MM.1S (cell line): ENCODE measurements at regions not wholly inside any gene's neighbourhood (a gene's known extent, or its start where the extent isn't known, plus 50 kb on each side); places are given as distances from the start of the nearest gene placed in this dataset.

Source experiments
- DNase-seq: peaks from one replicate; pipeline ENCODE4 v3.0.0-alpha.2; 2015
- H2AFZ ChIP-seq: fragments of 300-600 bp; sonication (generic); 2 replicates; pipeline ENCODE4 v1.6.0; 2016; ENCODE audit warnings: antibody characterized with exemption, low read length
- H3F3A ChIP-seq: fragments of 300-600 bp; sonication (generic); 2 replicates; pipeline ENCODE4 v1.6.1; 2016; ENCODE audit warnings: mild to moderate bottlenecking, antibody characterized with exemption, low read length, moderate library complexity, mixed read lengths; ENCODE audit not compliant: insufficient read depth
- H3K27ac ChIP-seq: fragments of 300-600 bp; sonication (generic); 2 replicates; pipeline ENCODE4 v1.5.1; 2016; ENCODE audit warnings: mild to moderate bottlenecking, low read length
- H3K27me3 ChIP-seq: fragments of 300-600 bp; sonication (generic); replicated peaks from 2 replicates; pipeline ENCODE4 v1.6.0; 2016; ENCODE audit warnings: low read length; ENCODE audit not compliant: insufficient read depth
- H3K36me3 ChIP-seq: fragments of 300-600 bp; sonication (generic); replicated peaks from 2 replicates; pipeline ENCODE4 v1.6.1; 2016; ENCODE audit warnings: mild to moderate bottlenecking, low read length, mixed read lengths; ENCODE audit not compliant: insufficient read depth
- H3K4me1 ChIP-seq: fragments of 300-600 bp; sonication (generic); 2 replicates; pipeline ENCODE4 v1.6.1; 2016; ENCODE audit warnings: low read length, mixed read lengths
- H3K4me2 ChIP-seq: fragments of 300-600 bp; sonication (generic); 2 replicates; pipeline ENCODE4 v1.6.0; 2016; ENCODE audit warnings: low read depth, low read length
- H3K4me3 ChIP-seq: fragments of 300-600 bp; sonication (generic); 2 replicates; pipeline ENCODE4 v1.5.1; 2016; ENCODE audit warnings: low read length, mixed read lengths
- H3K79me2 ChIP-seq: fragments of 300-600 bp; sonication (generic); 2 replicates; pipeline ENCODE4 v1.6.1; 2016; ENCODE audit warnings: mixed run types, low read length, mixed read lengths
- H3K9ac ChIP-seq: fragments of 300-600 bp; sonication (generic); 2 replicates; pipeline ENCODE4 v1.6.1; 2016; ENCODE audit warnings: low read length, mixed read lengths
- H3K9me2 ChIP-seq: fragments of 300-600 bp; sonication (generic); replicated peaks from 2 replicates; pipeline ENCODE4 v1.6.1; 2016; ENCODE audit warnings: mild to moderate bottlenecking, low read length, mixed read lengths; ENCODE audit not compliant: insufficient read depth
- H3K9me3 ChIP-seq: fragments of 300-600 bp; sonication (generic); replicated peaks from 2 replicates; pipeline ENCODE4 v1.6.1; 2016; ENCODE audit warnings: mild to moderate bottlenecking, low read length, mixed read lengths; ENCODE audit not compliant: insufficient read depth
- H4K20me1 ChIP-seq: fragments of 300-600 bp; sonication (generic); 2 replicates; pipeline ENCODE4 v1.6.1; 2016; ENCODE audit warnings: mild to moderate bottlenecking, low read length, moderate library complexity, mixed read lengths; ENCODE audit not compliant: insufficient read depth
- CTCF ChIP-seq: fragments of 300-600 bp; sonication (generic); IDR thresholded peaks from 2 replicates; pipeline ENCODE4 v1.5.1; 2016; ENCODE audit warnings: antibody characterized with exemption, low read length, mixed read lengths
- EZH2 ChIP-seq: fragments of 300-600 bp; sonication (generic); optimal IDR thresholded peaks from 2 replicates; pipeline ENCODE3; 2017; ENCODE audit warnings: low read depth, mild to moderate bottlenecking, antibody characterized with exemption, low read length, mixed read lengths
- EZH2phosphoT487 ChIP-seq: fragments of 300-600 bp; sonication (generic); IDR thresholded peaks from 2 replicates; pipeline ENCODE4 v1.6.1; 2018; ENCODE audit warnings: antibody characterized with exemption, low read length

- H2AFZ ChIP-seq = no peak overlapping the region
- no peaks in the 10 kb centered on the region for H3K79me2 ChIP-seq
- no peaks in the 10 kb centered on the region for H3K4me1 ChIP-seq
- no peaks in the 10 kb centered on the region for H3K9me3 ChIP-seq
- no peak for DNase-seq
- no peaks in the 10 kb centered on the region for H4K20me1 ChIP-seq
- no peak overlapping the region for H3K4me2 ChIP-seq
- H3K27ac ChIP-seq = no peak overlapping the region
- no peak for TF ChIP-seq EZH2phosphoT487
- no peak for TF ChIP-seq CTCF
- no peak for TF ChIP-seq EZH2
- no peaks in the 10 kb centered on the region for H3K36me3 ChIP-seq
- H3K9ac ChIP-seq = no peak overlapping the region
- H3K4me3 ChIP-seq = no peak overlapping the region
- H3F3A ChIP-seq = no peaks in the 10 kb centered on the region
- no peaks in the 10 kb centered on the region for H3K27me3 ChIP-seq
- H3K9me2 ChIP-seq = no peaks in the 10 kb centered on the region
These were observed 536.4 kb downstream of the PRKD1 start for GRCh38 chr14:29391231-29391630.

GRCh38 chr14:29391801-29392200 lies 535.8 kb downstream of the PRKD1 start:
- Histone ChIP-seq H3K9ac (no peak overlapping the region), H3K27ac (no peak overlapping the region), H3F3A (no peaks in the 10 kb centered on the region), H4K20me1 (no peaks in the 10 kb centered on the region), H3K79me2 (no peaks in the 10 kb centered on the region), H3K4me2 (no peak overlapping the region), H3K4me3 (no peak overlapping the region), H3K4me1 (no peaks in the 10 kb centered on the region), H3K27me3 (no peaks in the 10 kb centered on the region), H3K36me3 (no peaks in the 10 kb centered on the region), H3K9me2 (no peaks in the 10 kb centered on the region), H3K9me3 (no peaks in the 10 kb centered on the region), H2AFZ (no peak overlapping the region)
- no peak for DNase-seq
- no peak for TF ChIP-seq EZH2phosphoT487
- no peak for TF ChIP-seq EZH2
- no peak for TF ChIP-seq CTCF

DNA sequence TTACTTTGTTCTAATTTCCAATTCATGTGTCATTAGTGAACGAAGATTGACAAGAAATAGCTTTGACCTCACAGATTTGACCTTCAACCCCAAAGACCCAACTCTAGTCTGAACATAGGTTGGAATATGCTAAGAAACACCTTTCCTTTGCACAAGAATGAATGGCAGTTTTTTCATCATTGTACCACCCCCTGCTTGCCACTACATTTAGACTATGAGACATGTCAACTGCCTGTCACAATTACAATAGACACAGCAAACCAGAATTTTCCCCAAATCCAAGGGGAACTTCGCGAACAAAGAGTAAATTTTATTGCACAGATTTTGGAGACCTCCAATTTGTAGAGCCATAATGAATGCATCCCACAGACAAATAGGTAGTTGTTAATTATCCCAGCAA lies 535.4 kb downstream of the PRKD1 start:
- DNase-seq = no peak
- Histone ChIP-seq H3K9me3 (no peaks in the 10 kb centered on the region), H3K27me3 (no peaks in the 10 kb centered on the region), H3K36me3 (no peaks in the 10 kb centered on the region), H3K4me3 (no peak overlapping the region), H3K4me2 (no peak overlapping the region), H3F3A (no peaks in the 10 kb centered on the region), H3K4me1 (no peaks in the 10 kb centered on the region), H3K9me2 (no peaks in the 10 kb centered on the region), H2AFZ (no peak overlapping the region), H3K27ac (no peak overlapping the region), H4K20me1 (no peaks in the 10 kb centered on the region), H3K79me2 (no peaks in the 10 kb centered on the region), H3K9ac (no peak overlapping the region)
- TF ChIP-seq CTCF (no peak), EZH2phosphoT487 (no peak), EZH2 (no peak)
